Loucy (cell line): ENCODE measurements at regions not wholly inside any gene's neighbourhood (a gene's known extent, or its start where the extent isn't known, plus 50 kb on each side); places are given as distances from the start of the nearest gene placed in this dataset.

Experiments used
- EZH2phosphoT487 ChIP-seq: fragments of 200-600 bp; IDR thresholded peaks from 2 replicates; pipeline ENCODE4 v1.6.1; 2018; ENCODE audit warnings: antibody characterized with exemption, mild to moderate bottlenecking, moderate library complexity, borderline replicate concordance
- TF ChIP-seq, protein P1 (sequence below): fragments of 200-600 bp; sonication (generic); conservative IDR thresholded peaks from 2 replicates; pipeline ENCODE4 v1.5.1; 2014; ENCODE audit warnings: mild to moderate bottlenecking, antibody characterized with exemption, low read length

DNA sequence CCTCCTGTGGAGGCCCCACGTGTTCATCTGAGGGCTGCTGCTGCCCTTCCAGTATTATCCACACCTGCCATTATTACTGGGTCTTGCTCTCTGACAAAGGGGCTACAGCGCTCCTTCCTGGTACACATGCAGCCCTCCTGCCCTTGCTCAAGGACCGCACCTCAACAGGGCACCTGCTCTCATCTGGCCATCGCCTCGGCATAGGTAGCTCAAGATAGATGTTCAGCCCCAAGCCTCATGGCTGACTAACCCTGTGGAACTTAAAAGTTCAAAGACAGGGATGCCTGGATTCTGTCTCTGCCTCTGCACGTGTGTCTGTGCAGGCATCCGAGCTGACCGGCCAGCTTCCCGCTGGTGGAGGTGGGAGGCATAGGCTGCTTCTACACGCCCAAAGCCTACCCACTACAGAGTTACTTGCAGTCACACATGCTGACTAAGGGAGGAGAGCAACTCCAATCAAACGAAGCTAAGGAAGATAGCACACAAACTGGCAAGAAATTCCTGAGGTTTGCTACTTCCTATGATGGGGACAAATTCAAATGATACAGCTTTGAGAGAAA, 152.5 kb upstream of the ATP10A start:
- TF ChIP-seq, protein P1, sequence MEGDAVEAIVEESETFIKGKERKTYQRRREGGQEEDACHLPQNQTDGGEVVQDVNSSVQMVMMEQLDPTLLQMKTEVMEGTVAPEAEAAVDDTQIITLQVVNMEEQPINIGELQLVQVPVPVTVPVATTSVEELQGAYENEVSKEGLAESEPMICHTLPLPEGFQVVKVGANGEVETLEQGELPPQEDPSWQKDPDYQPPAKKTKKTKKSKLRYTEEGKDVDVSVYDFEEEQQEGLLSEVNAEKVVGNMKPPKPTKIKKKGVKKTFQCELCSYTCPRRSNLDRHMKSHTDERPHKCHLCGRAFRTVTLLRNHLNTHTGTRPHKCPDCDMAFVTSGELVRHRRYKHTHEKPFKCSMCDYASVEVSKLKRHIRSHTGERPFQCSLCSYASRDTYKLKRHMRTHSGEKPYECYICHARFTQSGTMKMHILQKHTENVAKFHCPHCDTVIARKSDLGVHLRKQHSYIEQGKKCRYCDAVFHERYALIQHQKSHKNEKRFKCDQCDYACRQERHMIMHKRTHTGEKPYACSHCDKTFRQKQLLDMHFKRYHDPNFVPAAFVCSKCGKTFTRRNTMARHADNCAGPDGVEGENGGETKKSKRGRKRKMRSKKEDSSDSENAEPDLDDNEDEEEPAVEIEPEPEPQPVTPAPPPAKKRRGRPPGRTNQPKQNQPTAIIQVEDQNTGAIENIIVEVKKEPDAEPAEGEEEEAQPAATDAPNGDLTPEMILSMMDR = no peak
- TF ChIP-seq EZH2phosphoT487 = no peak
